ENCODE measurements at regions not wholly inside any gene's neighbourhood (a gene's known extent, or its start where the extent isn't known, plus 50 kb on each side); places are given as distances from the start of the nearest gene placed in this dataset.

- ATAC-seq (ENCODE audit: low read depth in 2 of 2) = peak in 1 of 2 donors; percentile 75
- Mint-ChIP-seq H3K9me3 (peaks cover 0 to 5% (median 1%) of the 10 kb centered on the region in 7 donors), H3K4me3 (peak overlapping the region in 1 of 8 donors; percentile 16), H3K27me3 (peaks cover 0 to 10% (median 4%) of the 10 kb centered on the region in 3 donors), H3K27ac (no peak overlapping the region), H3K36me3 (no peaks in the 10 kb centered on the region), H3K4me1 (peaks cover 9 to 16% (median 13%) of the 10 kb centered on the region in 3 donors)
- peak; percentile 9 for DNase-seq
Measured at GRCh38 chr20:24389686-24390085, 79.7 kb upstream of the SYNDIG1 start.

- Mint-ChIP-seq H3K4me3 (peak overlapping the region in 1 of 8 donors; percentile 18), H3K27me3 (peaks cover 0 to 10% (median 7%) of the 10 kb centered on the region in 3 donors), H3K27ac (no peak overlapping the region), H3K4me1 (peaks cover 9 to 16% (median 13%) of the 10 kb centered on the region in 3 donors), H3K9me3 (peaks cover 0 to 5% (median 1%) of the 10 kb centered on the region in 7 donors), H3K36me3 (no peaks in the 10 kb centered on the region)
- ATAC-seq (ENCODE audit: low read depth in 2 of 2) (no peak), DNase-seq (no peak)
Measured at GRCh38 chr20:24388828-24389380, 80.5 kb upstream of the SYNDIG1 start.

GRCh38 chr20:24385547-24385946 is 83.9 kb upstream of the SYNDIG1 start:
- Mint-ChIP-seq H3K9me3 (peaks cover 0 to 5% (median 1%) of the 10 kb centered on the region in 7 donors), H3K4me1 (peaks cover 7 to 15% (median 11%) of the 10 kb centered on the region in 3 donors), H3K27me3 (peaks cover 0 to 13% (median 8%) of the 10 kb centered on the region in 3 donors), H3K36me3 (no peaks in the 10 kb centered on the region), H3K27ac (no peak overlapping the region), H3K4me3 (no peak overlapping the region)
- ATAC-seq (ENCODE audit: low read depth in 2 of 2) (no peak), DNase-seq (no peak)

- peaks cover 0 to 5% (median 0%) of the 10 kb centered on the region in 7 donors for H3K9me3 Mint-ChIP-seq
- peaks cover 4 to 10% (median 8%) of the 10 kb centered on the region in 3 donors for H3K4me1 Mint-ChIP-seq
- ATAC-seq (ENCODE audit: low read depth in 2 of 2) = no peak
- no peak for DNase-seq
- no peaks in the 10 kb centered on the region for H3K36me3 Mint-ChIP-seq
- H3K27me3 Mint-ChIP-seq = peaks cover 0 to 19% (median 8%) of the 10 kb centered on the region in 3 donors
- no peak overlapping the region for H3K4me3 Mint-ChIP-seq
- no peak overlapping the region for H3K27ac Mint-ChIP-seq
Measured at GRCh38 chr20:24384865-24385264, 84.6 kb upstream of the SYNDIG1 start.

- H3K4me1 Mint-ChIP-seq = no peaks in the 10 kb centered on the region
- no peak for ATAC-seq (ENCODE audit: low read depth in 2 of 2)
Measured at GRCh38 chr20:24382743-24383142, 86.7 kb upstream of the SYNDIG1 start.

GRCh38 chr20:24382331-24382730 is 87.1 kb upstream of the SYNDIG1 start:
- Mint-ChIP-seq H3K4me3 (no peak overlapping the region), H3K27me3 (peaks cover 0 to 20% (median 8%) of the 10 kb centered on the region in 3 donors), H3K27ac (peak overlapping the region in 1 of 6 donors; percentile 5), H3K36me3 (no peaks in the 10 kb centered on the region), H3K9me3 (peaks cover 0 to 1% (median 0%) of the 10 kb centered on the region in 7 donors), H3K4me1 (no peaks in the 10 kb centered on the region)
- DNase-seq (no peak), ATAC-seq (ENCODE audit: low read depth in 2 of 2) (no peak)

More at GRCh38 chr20:24382743-24383142, 86.7 kb upstream of the SYNDIG1 start:
- no peaks in the 10 kb centered on the region for H3K36me3 Mint-ChIP-seq
- no peak overlapping the region for H3K4me3 Mint-ChIP-seq
- no peak overlapping the region for H3K27ac Mint-ChIP-seq
- H3K9me3 Mint-ChIP-seq = peaks cover 0 to 1% (median 0%) of the 10 kb centered on the region in 7 donors
- DNase-seq = no peak
- H3K27me3 Mint-ChIP-seq = peaks cover 0 to 20% (median 8%) of the 10 kb centered on the region in 3 donors

- Mint-ChIP-seq H3K4me1 (no peaks in the 10 kb centered on the region), H3K9me3 (peaks cover 0 to 1% (median 0%) of the 10 kb centered on the region in 7 donors), H3K4me3 (no peak overlapping the region), H3K27ac (no peak overlapping the region), H3K36me3 (no peaks in the 10 kb centered on the region), H3K27me3 (peaks cover 0 to 20% (median 8%) of the 10 kb centered on the region in 3 donors)
- no peak for ATAC-seq (ENCODE audit: low read depth in 2 of 2)
- no peak for DNase-seq
Measured at GRCh38 chr20:24381886-24382285, 87.5 kb upstream of the SYNDIG1 start.

GRCh38 chr20:24379484-24379927 is 89.9 kb upstream of the SYNDIG1 start:
- ATAC-seq (ENCODE audit: low read depth in 2 of 2) = no peak
- Mint-ChIP-seq H3K27me3 (peaks cover 0 to 20% (median 8%) of the 10 kb centered on the region in 3 donors), H3K4me3 (no peak overlapping the region), H3K36me3 (no peaks in the 10 kb centered on the region), H3K4me1 (no peaks in the 10 kb centered on the region), H3K27ac (no peak overlapping the region), H3K9me3 (no peaks in the 10 kb centered on the region)
- no peak for DNase-seq

GRCh38 chr20:24378661-24379483 is 90.6 kb upstream of the SYNDIG1 start:
- Mint-ChIP-seq H3K27ac (no peak overlapping the region), H3K9me3 (no peaks in the 10 kb centered on the region), H3K27me3 (peaks cover 0 to 16% (median 8%) of the 10 kb centered on the region in 3 donors), H3K4me1 (no peaks in the 10 kb centered on the region), H3K36me3 (no peaks in the 10 kb centered on the region), H3K4me3 (no peak overlapping the region)
- ATAC-seq (ENCODE audit: low read depth in 2 of 2) (no peak), DNase-seq (no peak)

GRCh38 chr20:24376311-24377099 is 92.9 kb upstream of the SYNDIG1 start:
- DNase-seq = no peak
- Mint-ChIP-seq H3K27me3 (peaks cover 0 to 7% (median 0%) of the 10 kb centered on the region in 3 donors), H3K36me3 (no peaks in the 10 kb centered on the region), H3K27ac (peak overlapping the region in 1 of 6 donors; percentile 39), H3K4me1 (no peaks in the 10 kb centered on the region), H3K9me3 (no peaks in the 10 kb centered on the region), H3K4me3 (no peak overlapping the region)
- no peak for ATAC-seq (ENCODE audit: low read depth in 2 of 2)

- H3K4me1 Mint-ChIP-seq = no peaks in the 10 kb centered on the region
- ATAC-seq (ENCODE audit: low read depth in 2 of 2) = no peak
- no peak overlapping the region for H3K27ac Mint-ChIP-seq
- no peaks in the 10 kb centered on the region for H3K9me3 Mint-ChIP-seq
- H3K4me3 Mint-ChIP-seq = no peak overlapping the region
- H3K27me3 Mint-ChIP-seq = no peaks in the 10 kb centered on the region
- H3K36me3 Mint-ChIP-seq = no peaks in the 10 kb centered on the region
- DNase-seq = no peak
Measured at GRCh38 chr20:24373372-24373771, 96.1 kb upstream of the SYNDIG1 start.

- no peak for DNase-seq
- Mint-ChIP-seq H3K27me3 (no peaks in the 10 kb centered on the region), H3K36me3 (no peaks in the 10 kb centered on the region), H3K4me1 (no peaks in the 10 kb centered on the region), H3K9me3 (no peaks in the 10 kb centered on the region), H3K27ac (no peak overlapping the region), H3K4me3 (peak overlapping the region in 1 of 8 donors; percentile 15)
- ATAC-seq (ENCODE audit: low read depth in 2 of 2) = no peak
Measured at GRCh38 chr20:24370911-24371695, 98.3 kb upstream of the SYNDIG1 start.

GRCh38 chr20:24370249-24370648 is 99.2 kb upstream of the SYNDIG1 start:
- H3K27ac Mint-ChIP-seq = no peak overlapping the region

More at GRCh38 chr20:24370249-24370648, 99.2 kb upstream of the SYNDIG1 start:
- Mint-ChIP-seq H3K27me3 (no peaks in the 10 kb centered on the region), H3K36me3 (no peaks in the 10 kb centered on the region), H3K4me1 (no peaks in the 10 kb centered on the region), H3K9me3 (no peaks in the 10 kb centered on the region), H3K4me3 (no peak overlapping the region)
- no peak for ATAC-seq (ENCODE audit: low read depth in 2 of 2)
- DNase-seq = no peak
